Dermis microvascular lymphatic vessel endothelial cell (primary cell): ENCODE measurements at regions not wholly inside any gene's neighbourhood (a gene's known extent, or its start where the extent isn't known, plus 50 kb on each side); places are given as distances from the start of the nearest gene placed in this dataset.

Experiments used
- DNase-seq, 2 donors: peaks; one replicate each; pipeline versions ENCODE4 v3.0.0 to v3.0.0-alpha.2; 2010; ENCODE audit warnings: low read depth in 2 of 2

DNA sequence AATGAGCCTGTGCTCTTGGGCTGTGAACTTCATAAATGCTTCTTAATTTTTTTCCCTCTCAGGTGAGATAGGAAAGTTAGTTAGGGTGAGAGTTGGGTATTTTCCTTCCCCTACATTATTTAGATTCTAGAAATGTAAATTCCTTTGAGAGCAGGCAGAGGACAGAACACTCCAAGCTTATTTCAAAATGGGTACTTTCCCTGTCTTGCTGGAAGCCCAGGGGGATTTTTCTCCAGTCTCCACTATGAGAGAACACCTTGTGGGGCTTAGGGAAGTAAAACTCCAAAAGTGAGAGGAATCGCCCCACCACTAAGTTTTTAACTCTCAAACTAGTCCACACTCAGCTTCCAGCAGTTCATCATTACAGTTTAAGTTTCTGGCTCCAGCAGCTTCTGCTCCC, 253.2 kb upstream of the CTAGE1 start:
- DNase-seq, result no peak

DNA sequence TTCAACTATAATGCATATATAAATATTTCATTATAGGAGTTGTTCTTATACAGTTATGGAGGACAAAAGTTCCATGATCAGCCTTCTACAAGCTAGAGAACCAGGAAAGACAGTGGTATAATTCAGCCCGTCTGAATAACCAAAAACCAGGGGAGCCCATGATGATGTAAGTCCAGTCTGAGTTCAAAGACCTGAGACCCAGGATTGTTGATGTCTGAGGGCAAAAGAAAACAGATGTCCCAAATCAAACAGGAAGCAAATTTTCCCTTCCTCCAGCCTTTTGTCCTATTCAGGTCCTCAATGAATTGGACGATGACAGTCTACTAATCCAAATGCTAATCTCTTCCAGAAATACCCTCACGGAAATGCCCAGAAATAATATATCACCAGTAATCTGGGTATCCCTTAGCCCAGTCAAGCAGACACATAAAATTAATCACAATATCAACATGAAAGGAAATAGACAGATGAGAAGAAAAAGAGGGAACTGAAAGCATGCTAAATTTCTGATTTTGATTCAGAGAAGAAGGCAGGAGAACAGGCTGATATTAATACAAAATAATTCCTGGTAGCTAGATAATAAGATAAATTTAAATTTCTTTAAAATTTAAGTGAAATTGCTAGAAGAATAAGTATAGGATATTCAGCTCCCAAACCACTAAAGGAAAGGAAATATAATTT, 255.6 kb upstream of the CTAGE1 start:
- DNase-seq, result peak in 1 of 2 donors; percentile 45

GRCh38 chr18:22674272-22674671, 256.6 kb upstream of the CTAGE1 start:
- DNase-seq, result peak in 1 of 2 donors; percentile 92

- DNase-seq, result no peak
Measured at GRCh38 chr18:22675006-22675405, 257.3 kb upstream of the CTAGE1 start.

DNA sequence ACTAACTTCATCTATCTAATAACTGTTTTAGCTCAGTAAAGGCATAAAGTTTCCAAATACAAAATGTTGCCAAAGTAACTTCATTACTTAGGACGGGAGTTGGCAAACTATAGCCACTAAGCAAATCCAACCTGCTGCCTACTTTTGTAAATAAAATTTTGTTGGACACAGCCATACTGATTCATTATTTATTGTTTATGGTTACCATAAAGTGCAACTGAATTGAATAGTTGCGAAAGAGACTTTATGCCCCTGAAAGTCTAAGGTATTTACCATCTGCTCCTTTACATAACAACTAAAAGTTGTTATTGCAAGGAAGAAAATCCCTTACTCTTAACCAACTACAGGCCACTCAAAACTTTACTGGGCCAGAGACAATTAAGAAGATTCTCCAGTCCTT, 256.7 kb upstream of the RBBP8 start:
- DNase-seq, result no peak

- DNase-seq, result no peak
Measured at GRCh38 chr18:22678486-22678885, 254.6 kb upstream of the RBBP8 start.

GRCh38 chr18:22680944-22681343, 252.2 kb upstream of the RBBP8 start:
- no peak for DNase-seq

DNA sequence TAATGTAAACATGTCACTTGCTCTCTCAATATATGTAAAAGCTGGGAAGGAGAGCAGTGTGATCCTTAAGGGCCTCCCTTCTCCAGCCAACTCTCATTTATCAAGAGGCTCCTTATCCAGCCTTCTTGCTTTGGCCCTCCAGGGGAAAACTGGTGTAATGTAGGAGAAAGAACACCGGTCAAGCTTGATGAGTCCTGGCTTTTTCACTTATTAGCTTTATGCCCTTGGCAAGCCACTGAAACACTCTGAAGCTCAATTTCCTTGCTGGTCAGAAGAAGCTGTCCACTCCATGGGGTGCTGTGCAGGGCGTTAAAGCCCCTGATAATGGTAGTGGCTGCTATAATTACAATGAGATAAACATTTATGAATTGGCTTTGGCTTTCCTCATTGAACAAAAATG, 251.2 kb upstream of the RBBP8 start:
- DNase-seq, result no peak

DNA sequence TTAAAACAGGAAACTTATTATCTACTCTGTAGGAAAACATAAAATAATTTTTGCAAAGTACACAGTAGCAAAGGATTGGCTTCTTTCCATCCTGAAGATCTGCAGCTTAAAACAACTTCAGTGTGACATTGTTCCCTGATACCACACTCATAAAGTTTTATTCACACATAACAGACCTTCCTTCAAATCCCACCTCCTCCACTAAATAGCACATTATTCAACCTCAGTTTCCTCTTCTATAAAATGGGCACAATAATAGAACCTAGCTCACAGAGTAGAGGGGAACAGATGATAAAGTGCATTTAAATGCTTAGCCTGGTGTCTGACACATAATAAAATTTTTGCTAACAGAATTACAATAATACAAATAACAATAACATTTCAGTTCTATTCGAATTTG, 250.4 kb upstream of the RBBP8 start:
- no peak for DNase-seq

- DNase-seq, result peak in 1 of 2 donors; percentile 67
Measured at GRCh38 chr18:22683196-22683676, 249.9 kb upstream of the RBBP8 start.

DNA sequence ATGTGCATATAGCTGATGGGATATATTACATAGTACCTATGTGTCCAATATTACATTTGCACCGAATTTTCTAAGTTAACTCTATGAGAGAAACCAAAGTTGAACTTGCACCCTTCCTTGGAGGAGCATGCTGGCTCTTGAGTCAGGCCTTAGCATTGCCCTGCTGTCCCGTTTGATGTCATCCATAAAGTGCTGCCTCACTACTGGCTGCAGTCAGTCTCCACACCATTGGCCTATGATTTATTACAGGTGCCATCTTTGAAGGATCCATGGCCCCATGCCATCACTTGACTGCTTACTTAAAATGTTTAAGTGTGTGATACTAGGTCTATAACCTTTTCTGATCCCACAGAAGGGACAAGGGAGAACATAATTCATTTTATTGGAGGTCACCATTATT, 249.3 kb upstream of the RBBP8 start:
- no peak for DNase-seq

GRCh38 chr18:22684268-22684667, 248.9 kb upstream of the RBBP8 start:
- DNase-seq, result no peak

DNA sequence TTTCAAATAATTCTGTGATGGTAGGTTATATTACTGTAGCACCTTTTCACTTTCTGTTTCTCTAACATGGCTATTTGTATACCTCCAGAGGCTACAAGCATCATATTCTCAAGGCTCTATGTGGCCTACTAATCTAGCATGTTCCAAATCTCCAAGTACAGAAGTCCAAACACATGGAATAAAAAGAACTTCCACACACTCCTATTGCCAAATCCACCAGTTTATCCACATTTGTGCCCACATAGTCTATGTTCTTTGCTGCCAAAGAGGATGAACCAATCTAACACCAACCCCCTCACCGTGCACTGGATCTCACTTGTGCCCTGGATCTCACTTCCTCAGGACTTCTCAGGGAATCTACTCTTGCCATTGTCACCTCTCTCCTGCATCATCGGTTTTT, 247.3 kb upstream of the RBBP8 start:
- no peak for DNase-seq

GRCh38 chr18:22687892-22688680, 245.0 kb upstream of the RBBP8 start:
- DNase-seq, result no peak

DNA sequence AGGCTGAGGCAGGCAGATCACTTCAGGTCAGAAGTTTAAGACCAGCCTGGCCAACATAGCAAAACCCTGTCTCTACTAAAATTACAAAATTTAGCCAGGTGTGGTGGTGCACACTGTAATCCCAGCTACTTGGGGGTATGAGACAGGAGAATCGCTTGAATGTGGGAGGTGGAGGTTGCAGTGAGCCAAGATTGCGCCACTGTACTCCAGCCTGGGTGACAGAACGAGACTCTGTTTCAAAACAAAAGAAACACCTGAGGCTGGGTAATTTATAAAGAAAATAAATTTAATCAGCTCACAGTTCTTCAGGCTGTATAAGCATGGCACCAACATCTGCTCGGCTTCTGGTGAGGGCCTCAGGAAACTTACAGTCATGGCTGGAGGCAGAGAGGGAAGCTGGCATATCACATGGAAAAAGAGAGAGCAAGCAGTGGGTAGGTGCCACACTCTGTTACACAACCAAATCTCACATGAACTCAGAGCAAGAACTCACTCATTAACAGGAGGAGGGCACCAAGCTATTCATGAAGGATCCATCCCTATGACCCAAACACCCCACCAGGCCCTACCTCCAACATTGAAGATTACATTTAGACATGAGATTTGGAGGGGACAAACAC, 244.1 kb upstream of the RBBP8 start:
- DNase-seq, result no peak

DNA sequence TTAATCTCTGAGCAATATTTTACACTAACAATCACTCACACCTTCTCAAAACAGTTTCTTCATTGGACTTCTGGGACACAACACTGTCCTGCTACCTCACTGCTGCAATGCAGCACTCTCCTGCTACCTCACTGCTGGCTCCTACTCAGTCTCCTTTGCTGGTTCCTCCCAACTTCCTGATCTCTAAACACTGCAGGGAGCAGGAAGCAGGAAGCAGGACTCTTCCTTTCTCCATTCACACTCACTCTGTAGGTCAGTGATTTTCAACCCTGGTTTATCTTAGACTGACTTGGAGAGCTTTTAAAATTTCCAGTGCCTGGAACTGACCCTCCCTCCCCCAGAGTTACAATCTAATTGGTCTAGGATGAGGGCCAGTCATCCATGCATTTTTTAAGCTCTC, 243.4 kb upstream of the RBBP8 start:
- peak in 1 of 2 donors; percentile 55 for DNase-seq

- no peak for DNase-seq
Measured at GRCh38 chr18:22690556-22690955, 242.6 kb upstream of the RBBP8 start.

DNA sequence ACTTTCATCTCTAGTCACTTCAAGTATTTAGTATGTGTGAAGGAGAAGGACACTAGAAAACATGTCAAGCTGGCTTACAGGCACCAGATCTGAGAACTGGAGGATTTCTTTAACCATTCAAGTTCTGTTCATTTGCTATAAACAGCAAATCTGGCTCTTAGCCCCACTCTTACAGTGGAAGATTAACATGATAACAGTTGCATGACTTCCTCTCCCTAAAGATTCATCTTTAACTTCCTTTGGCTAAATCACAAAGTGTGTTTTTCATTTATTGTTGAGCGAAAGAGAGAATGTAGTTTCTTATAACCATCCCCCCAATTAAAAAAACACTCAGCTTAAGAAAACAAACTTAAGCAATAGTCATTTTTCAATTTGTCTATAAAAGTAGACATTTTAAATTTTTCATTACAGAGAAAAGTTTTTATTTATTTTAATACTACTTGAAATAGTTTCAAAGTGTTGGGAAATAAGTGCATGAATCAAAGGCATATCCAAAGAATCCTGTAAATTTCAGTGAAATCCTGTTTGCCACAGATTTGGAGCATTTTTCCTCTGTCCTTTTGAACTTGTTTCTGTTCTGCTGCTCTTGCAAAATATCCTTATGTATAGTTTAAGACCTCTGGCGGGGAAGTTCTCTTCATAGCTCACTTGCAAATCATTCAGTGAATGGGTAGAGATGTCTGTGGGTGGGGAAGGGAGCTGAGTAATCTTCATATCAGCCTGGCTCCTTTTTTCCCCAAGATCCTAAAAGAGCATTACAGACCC, 241.0 kb upstream of the RBBP8 start:
- DNase-seq, result no peak

GRCh38 chr18:22694954-22695353, 238.2 kb upstream of the RBBP8 start:
- DNase-seq, result peak in 1 of 2 donors; percentile 53

DNA sequence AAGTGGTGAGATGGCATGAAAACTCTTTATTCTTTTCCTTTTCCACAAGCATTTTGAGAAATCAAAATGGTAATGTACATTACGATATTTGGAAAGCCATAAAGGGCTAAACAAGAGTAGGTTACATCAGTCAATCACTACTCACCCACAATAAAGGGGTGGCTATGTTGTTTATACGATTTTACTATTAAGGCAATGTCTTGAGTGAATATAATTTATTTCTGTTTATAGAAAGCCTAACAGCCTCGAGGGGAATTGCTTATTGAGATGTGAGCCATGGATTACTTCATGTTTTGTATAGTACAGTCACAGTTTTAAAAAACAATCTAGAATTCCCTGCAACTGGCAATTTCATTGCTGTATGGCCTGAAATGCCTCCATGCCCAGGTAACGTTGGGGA, 237.5 kb upstream of the RBBP8 start:
- DNase-seq, result no peak

DNA sequence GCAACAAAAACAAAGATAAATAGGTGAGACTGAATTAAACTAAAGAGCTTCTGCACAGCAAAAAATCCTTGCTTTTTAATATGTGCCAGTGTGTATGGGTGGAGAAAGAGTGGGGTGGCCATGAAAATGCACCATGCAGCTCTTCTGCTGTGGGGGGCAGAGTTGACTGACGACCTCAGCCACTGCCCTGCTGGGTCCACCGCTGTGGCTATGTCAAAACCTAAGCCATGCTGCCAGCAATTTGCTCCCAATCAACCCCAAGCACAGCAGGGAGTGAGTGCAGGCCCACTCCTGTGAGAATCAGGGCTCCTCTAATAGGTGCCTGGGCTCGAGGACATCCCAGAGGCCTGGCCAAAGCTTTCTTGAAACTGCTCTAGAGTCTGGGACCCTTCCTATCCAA, 235.6 kb upstream of the RBBP8 start:
- no peak for DNase-seq

DNA sequence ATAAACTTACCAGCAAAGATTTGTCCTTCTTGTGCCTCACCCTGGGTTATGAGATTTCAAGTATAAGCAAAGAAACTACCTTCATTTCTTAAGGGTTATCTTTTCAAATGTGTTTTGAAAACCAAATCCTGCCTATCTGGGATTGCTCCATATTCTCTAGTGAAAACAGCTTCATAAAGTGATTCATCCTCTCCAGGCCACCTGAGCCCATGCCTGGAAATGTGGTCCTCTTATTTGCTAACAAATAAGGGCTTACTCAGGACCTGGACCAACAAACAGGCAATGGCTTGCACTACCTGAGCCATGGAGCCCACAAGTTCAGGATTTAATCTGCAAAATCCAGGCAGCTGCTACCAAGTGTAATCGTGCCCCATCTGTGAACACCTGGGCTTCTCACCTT, 234.4 kb upstream of the RBBP8 start:
- no peak for DNase-seq
